ENCODE measurements at regions not wholly inside any gene's neighbourhood (a gene's known extent, or its start where the extent isn't known, plus 50 kb on each side); places are given as distances from the start of the nearest gene placed in this dataset.

DNA sequence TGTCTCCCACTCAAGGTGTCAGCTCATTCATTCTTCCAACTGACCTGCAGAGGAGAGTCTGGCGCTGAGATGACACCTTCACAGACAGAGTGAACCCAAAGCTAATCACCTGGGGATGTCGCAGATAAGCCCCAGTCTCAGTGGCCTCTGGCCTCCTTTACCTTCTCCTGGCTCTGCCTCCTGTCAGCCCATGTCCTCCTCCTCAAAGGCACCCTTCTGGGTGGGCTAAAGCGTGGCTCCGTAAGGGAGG is 194.1 kb downstream of the MIB1 start:
- no peak overlapping the region for H3K4me3 ChIP-seq (ENCODE audit: low read depth, low read length, poor library complexity, severe bottlenecking)
- CTCF ChIA-PET = no interaction called here
- no peaks in the 10 kb centered on the region for H3K4me1 ChIP-seq (ENCODE audit: insufficient read depth, low read length, poor library complexity, severe bottlenecking)
- H3K27ac ChIP-seq (ENCODE audit: low read depth, low read length, poor library complexity, severe bottlenecking) = no peak overlapping the region
- no peak for TF ChIP-seq CTCF (conservative IDR thresholded peaks at IDR 0.05; ENCODE audit: low read depth, low read length)
- no peak for TF ChIP-seq EZH2 (IDR thresholded peaks at IDR 0.05; ENCODE audit: borderline replicate concordance, low read depth, low read length, poor library complexity, severe bottlenecking)
- BruUV-seq (replicated peaks) = no TSS peak
- no peak for DNase-seq (ENCODE audit: low spot score)
- intact Hi-C loops (cut with micrococcal nuclease; ENCODE audit: unreplicated experiment) = no loop called here
- H3K27me3 ChIP-seq (replicated peaks; ENCODE audit: insufficient read depth, low read depth, low read length, poor library complexity) = peaks cover 7% of the 10 kb centered on the region
- POLR2A ChIA-PET (ENCODE audit: low non-redundant PET) = no interaction called here
- H3K36me3 ChIP-seq (ENCODE audit: insufficient read depth, low read length, poor library complexity, severe bottlenecking) = no peaks in the 10 kb centered on the region
- no peaks in the 10 kb centered on the region for H3K9me3 ChIP-seq (ENCODE audit: low read depth, low read length, poor library complexity, severe bottlenecking)

GRCh38 chr18:21943456-21943855 is 202.9 kb downstream of the MIB1 start:
- Histone ChIP-seq H3K4me1 (ENCODE audit: insufficient read depth, low read length, poor library complexity, severe bottlenecking) (no peaks in the 10 kb centered on the region), H3K4me3 (ENCODE audit: low read depth, low read length, poor library complexity, severe bottlenecking) (no peak overlapping the region), H3K36me3 (ENCODE audit: insufficient read depth, low read length, poor library complexity, severe bottlenecking) (no peaks in the 10 kb centered on the region), H3K27me3 (replicated peaks; ENCODE audit: insufficient read depth, low read depth, low read length, poor library complexity) (peaks cover 34% of the 10 kb centered on the region), H3K27ac (ENCODE audit: low read depth, low read length, poor library complexity, severe bottlenecking) (no peak overlapping the region), H3K9me3 (ENCODE audit: low read depth, low read length, poor library complexity, severe bottlenecking) (no peaks in the 10 kb centered on the region)
- ChIA-PET CTCF (interaction anchor here (0.7 kb wide), 1 partner anchor 10 kb away, joined by 11 read pairs; no protein-coding TSS in a partner anchor), POLR2A (ENCODE audit: low non-redundant PET) (no interaction called here)
- BruUV-seq (replicated peaks) = no TSS peak
- DNase-seq (ENCODE audit: low spot score) = no peak
- TF ChIP-seq CTCF (conservative IDR thresholded peaks at IDR 0.05; ENCODE audit: low read depth, low read length) = no peak
- no peak for TF ChIP-seq EZH2 (IDR thresholded peaks at IDR 0.05; ENCODE audit: borderline replicate concordance, low read depth, low read length, poor library complexity, severe bottlenecking)
- intact Hi-C loops (cut with micrococcal nuclease; ENCODE audit: unreplicated experiment) = no loop called here

GRCh38 chr18:21949326-21950015 is 208.9 kb downstream of the MIB1 start:
- CTCF ChIA-PET = no interaction called here
- peak; percentile 20 for DNase-seq (ENCODE audit: low spot score)
- Histone ChIP-seq H3K27ac (ENCODE audit: low read depth, low read length, poor library complexity, severe bottlenecking) (no peak overlapping the region), H3K4me1 (ENCODE audit: insufficient read depth, low read length, poor library complexity, severe bottlenecking) (no peaks in the 10 kb centered on the region), H3K9me3 (ENCODE audit: low read depth, low read length, poor library complexity, severe bottlenecking) (peaks cover 3% of the 10 kb centered on the region), H3K36me3 (ENCODE audit: insufficient read depth, low read length, poor library complexity, severe bottlenecking) (no peaks in the 10 kb centered on the region), H3K4me3 (ENCODE audit: low read depth, low read length, poor library complexity, severe bottlenecking) (no peak overlapping the region), H3K27me3 (replicated peaks; ENCODE audit: insufficient read depth, low read depth, low read length, poor library complexity) (peaks cover 47% of the 10 kb centered on the region)
- intact Hi-C loops (cut with micrococcal nuclease; ENCODE audit: unreplicated experiment) = loop anchor here (10.0 kb wide), 2 partner anchors 615 to 755 kb away; no protein-coding TSS in a partner anchor
- POLR2A ChIA-PET (ENCODE audit: low non-redundant PET) = no interaction called here
- no TSS peak for BruUV-seq (replicated peaks)
- TF ChIP-seq CTCF (conservative IDR thresholded peaks at IDR 0.05; ENCODE audit: low read depth, low read length) = no peak
- TF ChIP-seq EZH2 (IDR thresholded peaks at IDR 0.05; ENCODE audit: borderline replicate concordance, low read depth, low read length, poor library complexity, severe bottlenecking) = no peak

All from A673 (cell line).